Adipocyte (in vitro differentiated cells): ENCODE measurements at regions not wholly inside any gene's neighbourhood (a gene's known extent, or its start where the extent isn't known, plus 50 kb on each side); places are given as distances from the start of the nearest gene placed in this dataset.
"Not testable (repeated sequence)": the region's sequence is repeated elsewhere in the genome, so short reads cannot be mapped to it uniquely, and the experiment has no call there.

ENCODE experiments used
- DNase-seq: peaks from one replicate; pipeline ENCODE4 v3.0.0-alpha.2; 2015; ENCODE audit warnings: low read depth
- H3K27me3 ChIP-seq: replicated peaks from 2 replicates; pipeline ENCODE4 v1.7.0; 2013; ENCODE audit warnings: mild to moderate bottlenecking, low read length, moderate library complexity; ENCODE audit not compliant: control insufficient read depth, insufficient read depth
- H3K36me3 ChIP-seq: 2 replicates; pipeline ENCODE4 v1.7.0; 2013; ENCODE audit warnings: low read length, mild to moderate bottlenecking, moderate library complexity; ENCODE audit not compliant: control insufficient read depth, insufficient read depth, severe bottlenecking
- H3K4me1 ChIP-seq: 2 replicates; pipeline ENCODE4 v1.7.0; 2013; ENCODE audit warnings: mild to moderate bottlenecking, low read length, moderate library complexity; ENCODE audit not compliant: control insufficient read depth, insufficient read depth
- H3K4me3 ChIP-seq: 2 replicates; pipeline ENCODE4 v1.7.0; 2013; ENCODE audit warnings: mild to moderate bottlenecking, low read length, moderate library complexity
- H3K9ac ChIP-seq: 2 replicates; pipeline ENCODE4 v1.7.0; 2013; ENCODE audit warnings: mild to moderate bottlenecking, low read length, moderate library complexity
- H3K9me3 ChIP-seq: 2 replicates; pipeline ENCODE4 v1.7.0; 2013; ENCODE audit warnings: mild to moderate bottlenecking, low read length, moderate library complexity; ENCODE audit not compliant: control insufficient read depth

- Histone ChIP-seq H3K9ac (no peak overlapping the region), H3K9me3 (no peaks in the 10 kb centered on the region), H3K4me3 (no peak overlapping the region), H3K4me1 (no peaks in the 10 kb centered on the region), H3K27me3 (peaks cover 33% of the 10 kb centered on the region), H3K36me3 (no peaks in the 10 kb centered on the region)
- no peak for DNase-seq
These were observed 220.5 kb upstream of the PRSS1 start for GRCh38 chr7:142528608-142529408.

- no peak overlapping the region for H3K9ac ChIP-seq
- DNase-seq, result peak; percentile 45
These were observed 225.3 kb upstream of the PRSS1 start for GRCh38 chr7:142523821-142524460.

GRCh38 chr7:142522735-142523134 lies 226.5 kb upstream of the PRSS1 start:
- H3K9me3 ChIP-seq, result no peaks in the 10 kb centered on the region
- no peak overlapping the region for H3K9ac ChIP-seq
- peaks cover 30% of the 10 kb centered on the region for H3K27me3 ChIP-seq
- no peak overlapping the region for H3K4me3 ChIP-seq
- no peaks in the 10 kb centered on the region for H3K36me3 ChIP-seq
- no peaks in the 10 kb centered on the region for H3K4me1 ChIP-seq
- no peak for DNase-seq

More at GRCh38 chr7:142523821-142524460, 225.3 kb upstream of the PRSS1 start:
- no peaks in the 10 kb centered on the region for H3K9me3 ChIP-seq
- H3K4me3 ChIP-seq, result no peak overlapping the region
- peaks cover 42% of the 10 kb centered on the region for H3K27me3 ChIP-seq
- no peaks in the 10 kb centered on the region for H3K4me1 ChIP-seq
- H3K36me3 ChIP-seq, result no peaks in the 10 kb centered on the region

- not testable (repeated sequence) for H3K36me3 ChIP-seq, DNase-seq, H3K9ac ChIP-seq, H3K4me3 ChIP-seq, H3K9me3 ChIP-seq, H3K4me1 ChIP-seq
- H3K27me3 ChIP-seq, result peaks cover 20% of the 10 kb centered on the region
These were observed 228.4 kb upstream of the PRSS1 start for GRCh38 chr7:142520885-142521284.

- H3K4me3 ChIP-seq, H3K9me3 ChIP-seq, H3K36me3 ChIP-seq, H3K9ac ChIP-seq, DNase-seq, H3K4me1 ChIP-seq: not testable (repeated sequence)
- H3K27me3 ChIP-seq, result peaks cover 16% of the 10 kb centered on the region
These were observed 228.8 kb upstream of the PRSS1 start for GRCh38 chr7:142520455-142520854.

GRCh38 chr7:142519079-142520078 lies 229.9 kb upstream of the PRSS1 start:
- Histone ChIP-seq H3K9ac (no peak overlapping the region), H3K4me3 (no peak overlapping the region), H3K36me3 (no peaks in the 10 kb centered on the region), H3K4me1 (peaks cover 13% of the 10 kb centered on the region), H3K9me3 (no peaks in the 10 kb centered on the region), H3K27me3 (peaks cover 18% of the 10 kb centered on the region)
- no peak for DNase-seq

GRCh38 chr7:142516038-142516501 lies 233.2 kb upstream of the PRSS1 start:
- Histone ChIP-seq H3K4me3 (no peak overlapping the region), H3K9ac (peak overlapping the region; percentile 34), H3K36me3 (no peaks in the 10 kb centered on the region), H3K4me1 (peaks cover 22% of the 10 kb centered on the region), H3K9me3 (no peaks in the 10 kb centered on the region), H3K27me3 (peaks cover 18% of the 10 kb centered on the region)
- DNase-seq, result peak; percentile 84

GRCh38 chr7:142514716-142515115 lies 234.6 kb upstream of the PRSS1 start:
- not testable (repeated sequence) for H3K4me3 ChIP-seq, H3K9me3 ChIP-seq, H3K36me3 ChIP-seq, H3K9ac ChIP-seq
- H3K27me3 ChIP-seq, result peaks cover 27% of the 10 kb centered on the region
- peak; percentile 55 for DNase-seq
- H3K4me1 ChIP-seq, result peaks cover 22% of the 10 kb centered on the region

GRCh38 chr7:142513178-142513955 lies 235.9 kb upstream of the PRSS1 start:
- Histone ChIP-seq H3K4me3 (no peak overlapping the region), H3K9ac (no peak overlapping the region), H3K4me1 (peaks cover 22% of the 10 kb centered on the region), H3K9me3 (no peaks in the 10 kb centered on the region), H3K27me3 (peaks cover 31% of the 10 kb centered on the region), H3K36me3 (no peaks in the 10 kb centered on the region)
- peak; percentile 80 for DNase-seq

GRCh38 chr7:142511801-142512200 lies 237.5 kb upstream of the PRSS1 start:
- no peak overlapping the region for H3K9ac ChIP-seq
- H3K36me3 ChIP-seq, result no peaks in the 10 kb centered on the region
- DNase-seq, result no peak
- peaks cover 34% of the 10 kb centered on the region for H3K27me3 ChIP-seq
- H3K4me3 ChIP-seq, result no peak overlapping the region
- H3K9me3 ChIP-seq, result no peaks in the 10 kb centered on the region
- peaks cover 25% of the 10 kb centered on the region for H3K4me1 ChIP-seq
